Activated CD4-positive, alpha-beta memory T cell treated with anti-CD3 and anti-CD28 coated beads, Interleukin-2, amount 10 ng/mL, durations not matched to agents 7 days and 5 days (primary cell): ENCODE measurements at regions not wholly inside any gene's neighbourhood (a gene's known extent, or its start where the extent isn't known, plus 50 kb on each side); places are given as distances from the start of the nearest gene placed in this dataset.

Experiments
- CTCF ChIA-PET: fragments of 350-600 bp; sonication (Branson Sonifier 250); formaldehyde crosslinking; loops from one replicate; lab custom pipeline; 2021; ENCODE audit warnings: antibody characterized with exemption, inconsistent platforms; lab: Charles Lee
- POLR2A ChIA-PET: fragments of 350-600 bp; sonication (Branson Sonifier 250); formaldehyde crosslinking; loops from one replicate; lab custom pipeline; 2021; ENCODE audit warnings: antibody characterized with exemption; lab: Charles Lee
- DNase-seq: peaks from one replicate; pipeline ENCODE4 v3.0.0-alpha.2; 2020
- H3K27ac Mint-ChIP-seq: one replicate; pipeline ENCODE4 v1.8.0; 2021; ENCODE audit warnings: mild to moderate bottlenecking, mixed read lengths
- H3K27me3 Mint-ChIP-seq: one replicate; pipeline ENCODE4 v1.8.0; 2021; ENCODE audit warnings: mixed read lengths
- H3K36me3 Mint-ChIP-seq: one replicate; pipeline ENCODE4 v1.8.0; 2021; ENCODE audit warnings: low read depth, mixed read lengths
- H3K4me1 Mint-ChIP-seq: one replicate; pipeline ENCODE4 v1.8.0; 2021; ENCODE audit warnings: mixed read lengths
- H3K4me3 Mint-ChIP-seq: one replicate; pipeline ENCODE4 v1.8.0; 2021; ENCODE audit warnings: mild to moderate bottlenecking, mixed read lengths
- H3K9me3 Mint-ChIP-seq: one replicate; pipeline ENCODE4 v1.8.0; 2021; ENCODE audit warnings: mixed read lengths

- H3K4me3 Mint-ChIP-seq = no peak overlapping the region
- no peak overlapping the region for H3K27ac Mint-ChIP-seq
- peaks cover 6% of the 10 kb centered on the region for H3K27me3 Mint-ChIP-seq
- no peaks in the 10 kb centered on the region for H3K36me3 Mint-ChIP-seq
- H3K4me1 Mint-ChIP-seq = peaks cover 8% of the 10 kb centered on the region
- ChIA-PET CTCF (no interaction called here), POLR2A (no interaction called here)
- no peaks in the 10 kb centered on the region for H3K9me3 Mint-ChIP-seq
- DNase-seq = no peak
Measured at GRCh38 chr12:124629117-124629516, 61.7 kb upstream of the NCOR2 start.

DNA sequence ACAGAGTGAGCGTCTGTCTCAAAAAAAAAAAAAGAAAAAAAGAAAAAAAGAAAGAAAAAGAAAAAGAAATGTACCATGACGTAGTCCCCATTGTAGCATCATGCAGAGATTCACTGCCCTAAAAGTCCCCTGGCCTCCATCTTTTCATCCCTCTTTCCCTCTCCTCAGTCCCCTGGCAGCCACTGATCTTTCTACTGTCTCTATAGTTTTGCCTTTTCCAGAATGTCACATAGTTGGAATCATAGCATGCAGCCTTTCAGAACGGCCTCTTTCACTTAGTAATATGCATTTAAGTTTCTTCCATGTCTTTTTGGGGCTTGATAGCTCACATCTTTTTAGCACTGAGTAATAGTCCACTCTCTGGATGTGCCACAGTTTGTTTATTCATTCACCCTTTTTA, 60.5 kb upstream of the NCOR2 start:
- Mint-ChIP-seq H3K36me3 (no peaks in the 10 kb centered on the region), H3K4me3 (no peak overlapping the region), H3K9me3 (no peaks in the 10 kb centered on the region), H3K27ac (no peak overlapping the region), H3K27me3 (peaks cover 1% of the 10 kb centered on the region), H3K4me1 (peaks cover under 1% of the 10 kb centered on the region)
- ChIA-PET CTCF (no interaction called here), POLR2A (no interaction called here)
- no peak for DNase-seq

- POLR2A ChIA-PET = no interaction called here
- CTCF ChIA-PET = no interaction called here
- no peak for DNase-seq
- H3K36me3 Mint-ChIP-seq = no peaks in the 10 kb centered on the region
- peaks cover 1% of the 10 kb centered on the region for H3K27me3 Mint-ChIP-seq
- no peak overlapping the region for H3K27ac Mint-ChIP-seq
- H3K9me3 Mint-ChIP-seq = no peaks in the 10 kb centered on the region
- no peaks in the 10 kb centered on the region for H3K4me1 Mint-ChIP-seq
- no peak overlapping the region for H3K4me3 Mint-ChIP-seq
Measured at GRCh38 chr12:124626971-124627411, 59.6 kb upstream of the NCOR2 start.

GRCh38 chr12:124625867-124626675, 58.7 kb upstream of the NCOR2 start:
- Mint-ChIP-seq H3K36me3 (no peaks in the 10 kb centered on the region), H3K9me3 (no peaks in the 10 kb centered on the region), H3K27me3 (peaks cover 1% of the 10 kb centered on the region), H3K4me3 (no peak overlapping the region), H3K4me1 (no peaks in the 10 kb centered on the region), H3K27ac (no peak overlapping the region)
- DNase-seq = no peak
- ChIA-PET CTCF (no interaction called here), POLR2A (no interaction called here)

GRCh38 chr12:124624823-124625222, 57.4 kb upstream of the NCOR2 start:
- Mint-ChIP-seq H3K4me3 (no peak overlapping the region), H3K27ac (no peak overlapping the region), H3K36me3 (no peaks in the 10 kb centered on the region), H3K9me3 (no peaks in the 10 kb centered on the region), H3K4me1 (no peaks in the 10 kb centered on the region), H3K27me3 (peaks cover 1% of the 10 kb centered on the region)
- no peak for DNase-seq
- POLR2A ChIA-PET = no interaction called here
- CTCF ChIA-PET = no interaction called here

- Mint-ChIP-seq H3K27ac (no peak overlapping the region), H3K27me3 (peaks cover 1% of the 10 kb centered on the region), H3K9me3 (no peaks in the 10 kb centered on the region), H3K4me1 (no peaks in the 10 kb centered on the region), H3K4me3 (no peak overlapping the region), H3K36me3 (no peaks in the 10 kb centered on the region)
- no peak for DNase-seq
- ChIA-PET CTCF (no interaction called here), POLR2A (no interaction called here)
Measured at GRCh38 chr12:124623344-124624035, 56.1 kb upstream of the NCOR2 start.

- no peaks in the 10 kb centered on the region for H3K36me3 Mint-ChIP-seq
- H3K4me3 Mint-ChIP-seq = no peak overlapping the region
- no peak overlapping the region for H3K27ac Mint-ChIP-seq
- H3K27me3 Mint-ChIP-seq = no peaks in the 10 kb centered on the region
- ChIA-PET CTCF (no interaction called here), POLR2A (no interaction called here)
- DNase-seq = no peak
- no peaks in the 10 kb centered on the region for H3K9me3 Mint-ChIP-seq
- no peaks in the 10 kb centered on the region for H3K4me1 Mint-ChIP-seq
Measured at GRCh38 chr12:124622764-124623163, 55.4 kb upstream of the NCOR2 start.

GRCh38 chr12:124622331-124622730, 54.9 kb upstream of the NCOR2 start:
- no peaks in the 10 kb centered on the region for H3K27me3 Mint-ChIP-seq
- ChIA-PET CTCF (no interaction called here), POLR2A (no interaction called here)
- no peaks in the 10 kb centered on the region for H3K36me3 Mint-ChIP-seq
- H3K4me3 Mint-ChIP-seq = no peak overlapping the region
- no peak for DNase-seq
- H3K4me1 Mint-ChIP-seq = no peaks in the 10 kb centered on the region
- H3K9me3 Mint-ChIP-seq = no peaks in the 10 kb centered on the region
- no peak overlapping the region for H3K27ac Mint-ChIP-seq

- H3K27me3 Mint-ChIP-seq = no peaks in the 10 kb centered on the region
- DNase-seq = no peak
- ChIA-PET POLR2A (no interaction called here), CTCF (no interaction called here)
- H3K9me3 Mint-ChIP-seq = no peaks in the 10 kb centered on the region
- H3K36me3 Mint-ChIP-seq = no peaks in the 10 kb centered on the region
- H3K4me1 Mint-ChIP-seq = no peaks in the 10 kb centered on the region
- no peak overlapping the region for H3K4me3 Mint-ChIP-seq
- no peak overlapping the region for H3K27ac Mint-ChIP-seq
Measured at GRCh38 chr12:124621296-124621660, 53.9 kb upstream of the NCOR2 start.

DNA sequence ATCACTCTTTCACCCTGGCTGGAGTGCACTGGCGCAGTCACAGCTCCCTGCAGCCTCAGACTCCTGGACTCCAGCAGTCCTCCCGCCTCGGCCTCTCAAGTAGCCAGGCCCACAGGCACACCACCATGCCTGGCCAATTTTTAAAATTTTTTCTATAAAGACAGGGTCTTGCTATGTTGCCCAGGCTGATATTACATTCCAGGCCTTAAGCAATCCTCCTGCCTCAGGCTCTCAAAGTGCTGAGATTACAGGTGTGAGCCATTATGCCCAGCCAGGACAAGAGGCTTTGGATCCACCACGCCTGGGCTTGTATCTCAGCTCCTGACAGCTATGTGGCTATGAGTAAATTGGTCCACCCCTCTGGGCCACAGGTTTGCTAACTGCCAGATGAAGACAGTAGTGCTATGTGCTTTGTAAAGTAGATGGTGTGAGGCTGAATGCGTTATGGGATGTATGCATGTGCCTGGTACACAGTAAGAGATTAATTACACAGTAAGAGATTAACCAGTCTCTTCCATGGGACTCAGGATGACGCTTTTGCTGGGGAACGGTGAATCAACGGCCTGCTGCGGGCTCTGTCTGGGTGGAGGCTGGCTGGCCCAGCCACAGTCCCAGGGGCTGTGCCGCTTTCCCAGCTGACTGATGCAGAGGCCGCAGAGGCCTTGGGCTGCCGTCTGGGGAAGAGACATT, 53.3 kb upstream of the NCOR2 start:
- DNase-seq = no peak
- no peaks in the 10 kb centered on the region for H3K9me3 Mint-ChIP-seq
- ChIA-PET POLR2A (no interaction called here), CTCF (no interaction called here)
- H3K36me3 Mint-ChIP-seq = no peaks in the 10 kb centered on the region
- no peaks in the 10 kb centered on the region for H3K27me3 Mint-ChIP-seq
- H3K4me1 Mint-ChIP-seq = no peaks in the 10 kb centered on the region
- no peak overlapping the region for H3K27ac Mint-ChIP-seq
- H3K4me3 Mint-ChIP-seq = no peak overlapping the region

DNA sequence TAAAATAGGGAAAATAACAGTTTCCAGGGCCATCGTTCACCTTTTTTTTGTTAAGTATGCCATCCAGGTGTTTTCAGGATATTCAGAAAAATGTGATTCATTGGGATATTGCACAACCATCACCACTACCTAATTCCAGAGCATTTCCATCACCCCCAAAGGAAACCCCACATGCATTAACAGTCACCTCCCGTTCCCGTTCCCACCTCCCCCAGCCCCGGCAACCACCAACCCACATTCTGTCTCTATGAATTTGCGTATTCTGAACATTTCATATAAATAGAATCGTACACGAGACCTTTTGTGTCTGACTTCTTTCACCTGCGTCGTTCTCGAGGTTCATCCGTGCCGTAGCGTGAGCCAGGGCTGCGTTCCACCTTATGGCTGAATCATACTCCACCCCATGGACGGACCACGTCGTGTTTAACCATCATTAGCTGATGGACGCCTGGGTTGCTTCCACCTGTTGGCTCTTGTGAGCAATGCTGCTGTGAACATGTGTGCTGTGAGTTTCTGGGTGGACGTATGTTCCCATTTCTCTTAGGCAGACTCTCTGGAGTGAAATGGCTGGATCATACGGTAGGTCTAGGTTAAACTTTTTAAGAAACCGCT, 51.0 kb upstream of the NCOR2 start:
- Mint-ChIP-seq H3K27me3 (no peaks in the 10 kb centered on the region), H3K9me3 (no peaks in the 10 kb centered on the region), H3K4me1 (no peaks in the 10 kb centered on the region), H3K27ac (no peak overlapping the region), H3K36me3 (no peaks in the 10 kb centered on the region), H3K4me3 (no peak overlapping the region)
- ChIA-PET CTCF (no interaction called here), POLR2A (no interaction called here)
- no peak for DNase-seq

- POLR2A ChIA-PET = no interaction called here
Measured at GRCh38 chr12:124617615-124618014, 50.2 kb upstream of the NCOR2 start.

More at GRCh38 chr12:124617615-124618014, 50.2 kb upstream of the NCOR2 start:
- H3K36me3 Mint-ChIP-seq = no peaks in the 10 kb centered on the region
- no peaks in the 10 kb centered on the region for H3K27me3 Mint-ChIP-seq
- DNase-seq = no peak
- no peaks in the 10 kb centered on the region for H3K4me1 Mint-ChIP-seq
- H3K27ac Mint-ChIP-seq = no peak overlapping the region
- CTCF ChIA-PET = no interaction called here
- H3K4me3 Mint-ChIP-seq = no peak overlapping the region
- H3K9me3 Mint-ChIP-seq = peaks cover 1% of the 10 kb centered on the region
